Left ventricle myocardium inferior (tissue), 1 donor: ENCODE measurements at regions not wholly inside any gene's neighbourhood (a gene's known extent, or its start where the extent isn't known, plus 50 kb on each side); places are given as distances from the start of the nearest gene placed in this dataset.

Experiments
- DNase-seq: peaks from one replicate; pipeline ENCODE4 v3.0.0-alpha.2; 2020
- H3K27ac ChIP-seq: fragments of 200-600 bp; replicated peaks from 2 replicates; pipeline ENCODE4 v1.8.0; 2021
- H3K27me3 ChIP-seq: fragments of 200-600 bp; 2 replicates; pipeline ENCODE4 v1.8.0; 2021; ENCODE audit warnings: low read depth
- H3K36me3 ChIP-seq: fragments of 200-600 bp; 2 replicates; pipeline ENCODE4 v1.8.0; 2021
- H3K4me1 ChIP-seq: fragments of 200-600 bp; 2 replicates; pipeline ENCODE4 v1.8.0; 2021
- H3K4me3 ChIP-seq: fragments of 200-600 bp; 2 replicates; pipeline ENCODE4 v1.8.0; 2021; ENCODE audit warnings: mild to moderate bottlenecking, moderate library complexity
- H3K9me3 ChIP-seq: fragments of 200-600 bp; replicated peaks from 2 replicates; pipeline ENCODE4 v1.8.0; 2021
- intact Hi-C: fragments of 100-400 bp; cut with micrococcal nuclease; formaldehyde crosslinking; loops from one replicate; pipeline ENCODE4 v1.11.0; 2022
- TF ChIP-seq, protein P1 (sequence below): fragments of 200-600 bp; IDR thresholded peaks from 2 replicates; pipeline ENCODE4 v1.8.0; 2021; ENCODE audit warnings: antibody characterized with exemption, mild to moderate bottlenecking, borderline replicate concordance
- donor health status: DM: no; HTN: yes; CAD: no; lungs with severe emphysema.

DNA sequence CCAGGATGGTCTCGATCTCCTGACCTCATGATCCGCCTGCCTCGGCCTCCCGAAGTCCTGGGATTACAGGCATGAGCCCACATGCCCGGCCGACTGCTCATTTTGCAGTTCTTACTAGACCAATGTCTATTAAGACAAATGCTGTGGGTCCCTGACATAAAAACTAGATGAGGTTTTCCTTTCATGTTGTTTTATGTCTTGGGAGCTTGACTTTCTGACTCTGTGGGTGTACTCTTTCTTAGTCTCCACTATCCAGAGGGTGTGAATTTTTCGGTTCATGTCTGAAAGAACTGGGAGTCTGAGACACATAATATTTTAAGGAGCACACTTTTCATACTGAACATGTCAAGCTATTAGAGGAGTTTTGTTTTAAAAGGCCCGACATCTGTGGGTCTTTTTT is 744.9 kb upstream of the B3GALT2 start:
- no peak for DNase-seq
- Histone ChIP-seq H3K36me3 (no peaks in the 10 kb centered on the region), H3K9me3 (peaks cover 26% of the 10 kb centered on the region), H3K27me3 (no peaks in the 10 kb centered on the region), H3K27ac (no peak overlapping the region), H3K4me1 (no peaks in the 10 kb centered on the region), H3K4me3 (no peak overlapping the region)
- TF ChIP-seq, protein P1, sequence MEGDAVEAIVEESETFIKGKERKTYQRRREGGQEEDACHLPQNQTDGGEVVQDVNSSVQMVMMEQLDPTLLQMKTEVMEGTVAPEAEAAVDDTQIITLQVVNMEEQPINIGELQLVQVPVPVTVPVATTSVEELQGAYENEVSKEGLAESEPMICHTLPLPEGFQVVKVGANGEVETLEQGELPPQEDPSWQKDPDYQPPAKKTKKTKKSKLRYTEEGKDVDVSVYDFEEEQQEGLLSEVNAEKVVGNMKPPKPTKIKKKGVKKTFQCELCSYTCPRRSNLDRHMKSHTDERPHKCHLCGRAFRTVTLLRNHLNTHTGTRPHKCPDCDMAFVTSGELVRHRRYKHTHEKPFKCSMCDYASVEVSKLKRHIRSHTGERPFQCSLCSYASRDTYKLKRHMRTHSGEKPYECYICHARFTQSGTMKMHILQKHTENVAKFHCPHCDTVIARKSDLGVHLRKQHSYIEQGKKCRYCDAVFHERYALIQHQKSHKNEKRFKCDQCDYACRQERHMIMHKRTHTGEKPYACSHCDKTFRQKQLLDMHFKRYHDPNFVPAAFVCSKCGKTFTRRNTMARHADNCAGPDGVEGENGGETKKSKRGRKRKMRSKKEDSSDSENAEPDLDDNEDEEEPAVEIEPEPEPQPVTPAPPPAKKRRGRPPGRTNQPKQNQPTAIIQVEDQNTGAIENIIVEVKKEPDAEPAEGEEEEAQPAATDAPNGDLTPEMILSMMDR, result no peak
- intact Hi-C loops, result no loop called here

DNA sequence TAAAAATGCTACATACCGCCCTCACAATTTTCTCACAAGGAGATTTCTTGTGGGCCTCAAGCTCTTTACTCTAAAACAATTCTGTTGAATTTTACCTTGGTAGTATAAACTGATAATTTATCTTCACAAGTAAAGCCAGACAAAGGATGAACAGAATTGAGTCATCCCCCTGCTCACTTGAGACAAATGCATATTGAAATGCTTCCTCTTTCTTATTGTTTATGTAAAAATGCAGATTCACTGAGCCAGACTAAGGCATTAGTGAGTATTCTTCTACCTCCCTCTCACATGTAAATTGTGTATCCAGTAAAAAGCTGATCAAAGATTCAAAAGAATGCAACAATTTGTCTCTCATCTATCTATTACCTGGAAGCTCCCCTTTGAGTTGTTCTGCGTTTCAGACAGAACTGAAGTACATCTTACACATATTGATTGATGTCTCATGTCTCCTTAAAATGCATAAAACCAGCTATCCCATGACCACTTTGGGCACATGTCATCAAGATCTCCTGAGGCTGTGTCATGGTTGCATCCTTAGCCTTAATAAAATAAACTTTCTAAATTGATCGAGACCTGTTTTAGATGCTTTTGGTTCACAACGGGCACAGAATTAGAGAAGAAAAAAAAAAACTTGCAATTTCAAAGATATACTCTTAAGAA is 743.1 kb upstream of the B3GALT2 start:
- H3K9me3 ChIP-seq, result peaks cover 26% of the 10 kb centered on the region
- H3K36me3 ChIP-seq, result no peaks in the 10 kb centered on the region
- H3K4me3 ChIP-seq, result no peak overlapping the region
- no peak overlapping the region for H3K27ac ChIP-seq
- no peaks in the 10 kb centered on the region for H3K4me1 ChIP-seq
- H3K27me3 ChIP-seq, result no peaks in the 10 kb centered on the region
- no peak for DNase-seq
- TF ChIP-seq, protein P1, result no peak
- intact Hi-C loops, result no loop called here

DNA sequence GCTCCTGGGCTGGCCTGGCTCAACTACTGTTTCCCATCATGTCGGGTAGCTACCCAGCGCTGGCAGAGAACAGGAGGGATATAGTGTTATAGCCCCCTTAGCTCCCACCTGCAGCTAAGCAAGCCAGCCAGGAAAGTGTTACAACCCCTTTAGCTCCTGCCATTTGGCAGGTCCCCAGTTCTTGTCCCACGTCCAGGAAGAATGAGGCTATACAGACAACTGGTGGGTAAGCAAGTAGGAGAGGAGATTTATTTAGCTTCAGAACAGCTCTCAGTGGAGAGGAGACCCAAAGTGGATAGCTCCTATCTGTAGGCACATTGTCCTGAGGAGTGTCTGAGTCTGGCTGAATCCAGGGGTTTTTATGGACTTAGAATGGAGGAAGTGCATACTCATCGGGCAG is 741.1 kb upstream of the B3GALT2 start:
- intact Hi-C loops, result no loop called here
- Histone ChIP-seq H3K4me3 (no peak overlapping the region), H3K36me3 (no peaks in the 10 kb centered on the region), H3K27me3 (no peaks in the 10 kb centered on the region), H3K9me3 (peaks cover 26% of the 10 kb centered on the region), H3K27ac (no peak overlapping the region), H3K4me1 (no peaks in the 10 kb centered on the region)
- no peak for DNase-seq
- TF ChIP-seq, protein P1, result no peak

DNA sequence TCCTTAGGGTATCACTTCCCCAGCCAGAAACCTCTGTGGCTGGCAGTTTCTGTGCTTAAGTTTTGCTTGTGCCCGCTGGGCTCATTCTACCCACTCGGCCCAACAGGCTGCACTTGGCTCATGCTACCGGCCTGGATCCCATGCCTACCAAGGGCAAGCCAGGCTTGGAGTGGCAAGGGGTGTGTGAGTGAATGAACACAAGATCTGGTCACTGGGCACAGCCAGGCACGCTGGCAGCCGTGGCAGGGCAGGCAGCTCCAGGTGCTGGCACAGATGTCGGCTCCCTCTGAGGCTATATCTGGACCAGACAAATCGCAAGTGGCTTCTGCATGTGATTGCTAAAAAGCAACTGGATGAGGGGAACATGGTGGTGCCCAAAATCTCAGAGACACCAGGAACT is 740.5 kb upstream of the B3GALT2 start:
- TF ChIP-seq, protein P1, result no peak
- Histone ChIP-seq H3K36me3 (no peaks in the 10 kb centered on the region), H3K4me3 (no peak overlapping the region), H3K4me1 (no peaks in the 10 kb centered on the region), H3K27me3 (no peaks in the 10 kb centered on the region), H3K27ac (no peak overlapping the region), H3K9me3 (peaks cover 26% of the 10 kb centered on the region)
- intact Hi-C loops, result no loop called here
- peak; percentile 26 for DNase-seq

DNA sequence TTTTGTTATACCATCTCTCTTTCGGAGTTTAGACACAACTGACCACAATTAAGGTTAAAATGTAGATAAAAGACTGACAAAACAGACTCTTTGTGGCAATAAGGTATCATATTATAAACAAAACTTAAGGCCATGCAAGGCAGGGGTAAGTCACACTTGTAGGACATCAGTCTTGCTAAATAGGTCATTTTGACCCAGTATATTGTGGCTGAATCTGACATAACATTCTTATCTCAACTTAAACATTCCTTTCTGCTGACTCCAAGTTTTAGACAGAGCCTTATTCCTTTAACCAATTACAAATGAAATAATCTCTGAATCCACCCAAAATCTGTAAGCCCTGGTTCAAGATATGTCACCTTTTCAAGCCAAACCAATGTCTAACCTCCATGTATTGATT is 733.4 kb upstream of the B3GALT2 start:
- Histone ChIP-seq H3K4me1 (no peaks in the 10 kb centered on the region), H3K36me3 (no peaks in the 10 kb centered on the region), H3K4me3 (no peak overlapping the region), H3K9me3 (peaks cover 5% of the 10 kb centered on the region), H3K27me3 (no peaks in the 10 kb centered on the region), H3K27ac (no peak overlapping the region)
- DNase-seq, result no peak
- intact Hi-C loops, result no loop called here
- TF ChIP-seq, protein P1, result no peak
